ENCODE measurements at regions not wholly inside any gene's neighbourhood (a gene's known extent, or its start where the extent isn't known, plus 50 kb on each side); places are given as distances from the start of the nearest gene placed in this dataset.

GRCh38 chr11:122062763-122063162 is 53.3 kb downstream of the BLID start:
- no peak for DNase-seq (ENCODE audit: low spot score in 2 of 2)
- no peak for FAIRE-seq

GRCh38 chr11:122059565-122059964 is 56.5 kb downstream of the BLID start:
- no peak for DNase-seq (ENCODE audit: low spot score in 2 of 2)
- no peak for FAIRE-seq

- no peak for FAIRE-seq
These were observed 65.9 kb downstream of the BLID start for GRCh38 chr11:122050021-122050690.

GRCh38 chr11:122048401-122048800 is 67.6 kb downstream of the BLID start:
- FAIRE-seq (no peak), DNase-seq (ENCODE audit: low spot score in 2 of 2) (no peak)

More at GRCh38 chr11:122050021-122050690, 65.9 kb downstream of the BLID start:
- DNase-seq (ENCODE audit: low spot score in 2 of 2), result no peak

GRCh38 chr11:122046846-122047245 is 69.2 kb downstream of the BLID start:
- DNase-seq (ENCODE audit: low spot score in 2 of 2) (no peak), FAIRE-seq (no peak)

- no peak for FAIRE-seq
- DNase-seq (ENCODE audit: low spot score in 2 of 2), result no peak
These were observed 69.6 kb downstream of the BLID start for GRCh38 chr11:122046438-122046837.

GRCh38 chr11:122045181-122045586 is 70.8 kb downstream of the BLID start:
- DNase-seq (ENCODE audit: low spot score in 2 of 2), result no peak
- FAIRE-seq, result no peak

- DNase-seq (ENCODE audit: low spot score in 2 of 2) (no peak), FAIRE-seq (no peak)
These were observed 71.9 kb downstream of the BLID start for GRCh38 chr11:122044086-122044485.

- no peak for DNase-seq (ENCODE audit: low spot score in 2 of 2)
- no peak for FAIRE-seq
These were observed 73.0 kb downstream of the BLID start for GRCh38 chr11:122042981-122043380.

- DNase-seq (ENCODE audit: low spot score in 2 of 2) (no peak), FAIRE-seq (no peak)
These were observed 75.6 kb downstream of the BLID start for GRCh38 chr11:122040464-122040863.

GRCh38 chr11:122038543-122038942 is 77.5 kb downstream of the BLID start:
- FAIRE-seq (no peak), DNase-seq (ENCODE audit: low spot score in 2 of 2) (no peak)

GRCh38 chr11:122037911-122038310 is 78.1 kb downstream of the BLID start:
- no peak for FAIRE-seq
- no peak for DNase-seq (ENCODE audit: low spot score in 2 of 2)

GRCh38 chr11:122036493-122036892 is 79.5 kb downstream of the BLID start:
- no peak for FAIRE-seq
- DNase-seq (ENCODE audit: low spot score in 2 of 2), result no peak

- DNase-seq (ENCODE audit: low spot score in 2 of 2) (no peak), FAIRE-seq (no peak)
These were observed 80.0 kb downstream of the BLID start for GRCh38 chr11:122036018-122036417.

GRCh38 chr11:122033631-122034030 is 82.4 kb downstream of the BLID start:
- FAIRE-seq (no peak), DNase-seq (ENCODE audit: low spot score in 2 of 2) (no peak)

GRCh38 chr11:122033193-122033592 is 82.8 kb downstream of the BLID start:
- no peak for FAIRE-seq
- no peak for DNase-seq (ENCODE audit: low spot score in 2 of 2)

- DNase-seq (ENCODE audit: low spot score in 2 of 2) (no peak), FAIRE-seq (no peak)
These were observed 83.7 kb downstream of the BLID start for GRCh38 chr11:122032317-122032716.

GRCh38 chr11:122031813-122032212 is 84.2 kb downstream of the BLID start:
- FAIRE-seq (no peak), DNase-seq (ENCODE audit: low spot score in 2 of 2) (no peak)

GRCh38 chr11:122030286-122030685 is 85.7 kb downstream of the BLID start:
- DNase-seq (ENCODE audit: low spot score in 2 of 2) (no peak), FAIRE-seq (no peak)

GRCh38 chr11:122028545-122028944 is 87.5 kb downstream of the BLID start:
- FAIRE-seq (no peak), DNase-seq (ENCODE audit: low spot score in 2 of 2) (no peak)

GRCh38 chr11:122028036-122028435 is 88.0 kb downstream of the BLID start:
- FAIRE-seq (no peak), DNase-seq (ENCODE audit: low spot score in 2 of 2) (no peak)

GRCh38 chr11:122025757-122026156 is 90.3 kb downstream of the BLID start:
- no peak for FAIRE-seq
- no peak for DNase-seq (ENCODE audit: low spot score in 2 of 2)

- no peak for DNase-seq (ENCODE audit: low spot score in 2 of 2)
- FAIRE-seq, result no peak
These were observed 91.7 kb downstream of the BLID start for GRCh38 chr11:122024278-122024677.

Data from frontal cortex (tissue), 3 donors.